ENCODE measurements at regions not wholly inside any gene's neighbourhood (a gene's known extent, or its start where the extent isn't known, plus 50 kb on each side); places are given as distances from the start of the nearest gene placed in this dataset.
"Not testable (repeated sequence)": the region's sequence is repeated elsewhere in the genome, so short reads cannot be mapped to it uniquely, and the experiment has no call there.

DNA sequence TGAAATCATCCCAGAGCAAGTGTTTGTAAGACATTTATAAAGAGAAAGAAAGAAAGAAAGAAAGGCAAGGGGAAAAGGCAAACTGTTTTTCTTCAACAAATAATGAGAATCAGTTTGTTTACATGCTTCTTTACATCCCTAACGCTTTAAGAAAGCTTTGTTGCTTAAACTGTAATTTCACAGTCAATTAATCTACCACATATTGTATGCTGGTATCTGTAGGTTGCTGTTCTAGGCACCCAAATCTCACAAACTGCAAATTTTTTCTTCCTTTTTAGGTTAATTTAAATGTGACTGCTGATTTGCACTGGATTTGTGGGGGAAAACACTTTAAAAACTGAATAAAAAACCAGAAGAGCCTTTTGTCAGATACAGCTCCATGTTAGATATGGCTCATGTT, 384.2 kb downstream of the ATP23 start:
- H3K4me3 ChIP-seq, result no peak overlapping the region
- ATAC-seq (no peak), DNase-seq (no peak)
- H3K36me3 ChIP-seq, result no peaks in the 10 kb centered on the region
- WGBS, 2 donors, result 68 to 78% methylated on average over 1 of the region's 1 CpG
- H3K27ac ChIP-seq, result no peak overlapping the region
- no peaks in the 10 kb centered on the region for H3K27me3 ChIP-seq
- no peaks in the 10 kb centered on the region for H3K4me1 ChIP-seq
- TF ChIP-seq, protein P1, sequence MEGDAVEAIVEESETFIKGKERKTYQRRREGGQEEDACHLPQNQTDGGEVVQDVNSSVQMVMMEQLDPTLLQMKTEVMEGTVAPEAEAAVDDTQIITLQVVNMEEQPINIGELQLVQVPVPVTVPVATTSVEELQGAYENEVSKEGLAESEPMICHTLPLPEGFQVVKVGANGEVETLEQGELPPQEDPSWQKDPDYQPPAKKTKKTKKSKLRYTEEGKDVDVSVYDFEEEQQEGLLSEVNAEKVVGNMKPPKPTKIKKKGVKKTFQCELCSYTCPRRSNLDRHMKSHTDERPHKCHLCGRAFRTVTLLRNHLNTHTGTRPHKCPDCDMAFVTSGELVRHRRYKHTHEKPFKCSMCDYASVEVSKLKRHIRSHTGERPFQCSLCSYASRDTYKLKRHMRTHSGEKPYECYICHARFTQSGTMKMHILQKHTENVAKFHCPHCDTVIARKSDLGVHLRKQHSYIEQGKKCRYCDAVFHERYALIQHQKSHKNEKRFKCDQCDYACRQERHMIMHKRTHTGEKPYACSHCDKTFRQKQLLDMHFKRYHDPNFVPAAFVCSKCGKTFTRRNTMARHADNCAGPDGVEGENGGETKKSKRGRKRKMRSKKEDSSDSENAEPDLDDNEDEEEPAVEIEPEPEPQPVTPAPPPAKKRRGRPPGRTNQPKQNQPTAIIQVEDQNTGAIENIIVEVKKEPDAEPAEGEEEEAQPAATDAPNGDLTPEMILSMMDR (IDR thresholded peaks at IDR 0.05), result no peak
- no peaks in the 10 kb centered on the region for H3K9me3 ChIP-seq
- intact Hi-C loops (cut with DNase I), result no loop called here

DNA sequence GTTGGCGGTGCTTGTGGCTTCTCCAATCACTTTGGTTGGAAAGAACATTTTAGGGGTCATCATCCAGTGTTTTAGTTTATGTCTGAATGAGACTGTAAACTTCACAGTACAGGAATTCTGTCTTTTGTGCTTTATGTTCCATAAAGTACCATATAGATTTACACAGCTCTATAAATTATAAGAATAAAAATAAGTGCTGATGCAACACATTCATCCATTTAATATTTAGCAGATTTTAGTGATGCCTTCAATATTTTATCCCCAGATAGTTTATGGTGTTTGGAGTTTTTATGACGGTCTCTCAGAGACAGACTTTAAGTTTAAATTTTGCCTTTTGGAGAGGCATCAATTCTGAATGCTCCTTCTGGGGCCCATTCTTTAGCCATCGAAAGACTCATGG, 385.2 kb downstream of the ATP23 start:
- intact Hi-C loops (cut with DNase I), result no loop called here
- ATAC-seq (no peak), DNase-seq (no peak)
- Histone ChIP-seq H3K27ac (no peak overlapping the region), H3K4me3 (no peak overlapping the region), H3K27me3 (no peaks in the 10 kb centered on the region), H3K36me3 (no peaks in the 10 kb centered on the region), H3K9me3 (no peaks in the 10 kb centered on the region), H3K4me1 (no peaks in the 10 kb centered on the region)
- 98 to 99% methylated on average over 3 of the region's 3 CpGs for WGBS, 2 donors
- TF ChIP-seq, protein P1 (IDR thresholded peaks at IDR 0.05), result no peak

DNA sequence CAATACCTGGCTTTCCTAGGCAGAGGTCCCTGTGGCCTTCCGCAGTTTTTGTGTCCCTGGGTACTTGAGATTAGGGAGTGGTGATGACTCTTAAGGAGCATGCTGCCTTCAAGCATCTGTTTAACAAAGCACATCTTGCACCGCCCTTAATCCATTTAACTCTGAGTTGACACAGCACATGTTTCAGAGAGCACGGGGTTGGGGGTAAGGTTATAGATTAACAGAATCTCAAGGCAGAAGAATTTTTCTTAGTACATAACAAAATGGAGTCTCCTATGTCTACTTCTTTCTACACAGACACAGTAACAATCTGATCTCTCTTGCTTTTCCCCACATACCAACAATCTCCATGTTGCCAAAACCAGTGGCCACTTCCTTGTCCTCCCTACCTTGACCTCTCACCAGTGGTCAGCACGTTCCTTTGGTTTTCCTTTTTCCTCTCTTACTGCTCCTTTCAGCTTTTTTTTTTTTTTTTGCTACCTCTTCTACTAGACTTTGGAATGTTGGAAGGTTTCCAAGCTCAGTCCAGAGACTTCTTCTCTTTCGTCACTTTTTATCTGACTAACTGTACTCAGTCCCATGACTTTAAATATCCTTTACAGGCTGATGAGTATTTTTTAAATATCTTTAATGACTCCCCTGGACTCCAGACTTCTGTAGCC, 395.3 kb downstream of the ATP23 start:
- DNase-seq, result not testable (repeated sequence)
- peak in 1 of 8 donors; percentile 27 for ATAC-seq

DNA sequence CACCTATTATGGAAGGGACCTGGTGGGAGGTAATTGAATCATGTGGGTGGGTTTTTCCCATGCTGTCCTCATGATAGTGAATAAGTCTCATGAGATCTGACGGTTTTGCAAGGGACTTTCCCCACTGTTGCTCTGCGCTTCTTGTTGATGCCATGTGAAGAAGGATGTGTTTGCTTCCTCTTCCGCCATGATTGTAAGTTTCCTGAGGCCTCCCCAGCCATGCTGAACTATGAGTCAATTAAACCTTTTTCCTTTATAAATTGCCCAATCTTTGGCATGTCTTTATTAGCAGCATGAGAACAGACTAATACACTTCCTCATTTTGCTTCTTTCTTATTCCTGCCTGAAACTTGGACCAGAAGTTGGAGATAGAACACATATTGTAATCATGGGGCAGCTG, 396.2 kb downstream of the ATP23 start:
- H3K27me3 ChIP-seq; intact Hi-C loops (cut with DNase I); ATAC-seq; H3K9me3 ChIP-seq; H3K4me3 ChIP-seq; DNase-seq; H3K36me3 ChIP-seq: not testable (repeated sequence)
- WGBS, 2 donors, result 79 to 88% methylated on average over 3 of the region's 3 CpGs
- peak overlapping the region in 1 of 10 donors; percentile 34 for H3K27ac ChIP-seq
- peaks cover 0 to 17% (median 0%) of the 10 kb centered on the region in 9 donors for H3K4me1 ChIP-seq

More for the DNA sequence above, 395.3 kb downstream of the ATP23 start:
- intact Hi-C loops (cut with DNase I); H3K4me3 ChIP-seq; H3K27me3 ChIP-seq; H3K36me3 ChIP-seq; H3K9me3 ChIP-seq: not testable (repeated sequence)
- WGBS, 2 donors, result 7 to 25% methylated on average over 2 of the region's 5 CpGs
- Histone ChIP-seq H3K27ac (peak overlapping the region in 1 of 10 donors; percentile 34), H3K4me1 (peaks cover 0 to 11% (median 0%) of the 10 kb centered on the region in 9 donors)

DNA sequence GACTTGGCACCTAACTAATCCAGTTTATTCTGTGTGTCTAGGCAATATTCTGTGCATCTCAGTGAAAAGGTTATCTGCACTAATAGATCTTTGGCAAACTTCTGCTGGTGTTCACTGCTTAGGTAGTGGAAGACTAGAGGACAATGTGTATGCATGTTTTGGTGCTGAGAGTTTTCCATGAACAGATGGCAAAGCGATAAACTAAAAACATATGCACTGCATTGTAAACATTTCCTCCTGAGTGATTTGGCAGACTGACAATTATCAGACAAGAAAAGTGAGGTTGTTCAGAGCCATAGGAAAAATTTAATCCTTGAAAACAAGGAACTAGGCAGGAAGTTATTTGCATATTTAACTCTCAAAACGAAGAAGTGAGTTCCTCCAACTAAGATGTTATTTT, 400.4 kb downstream of the ATP23 start:
- H3K27me3 ChIP-seq, result peaks cover 0 to 3% (median 0%) of the 10 kb centered on the region in 7 donors
- no peaks in the 10 kb centered on the region for H3K9me3 ChIP-seq
- H3K4me3 ChIP-seq, result no peak overlapping the region
- H3K4me1 ChIP-seq, result peaks cover 0 to 19% (median 0%) of the 10 kb centered on the region in 9 donors
- intact Hi-C loops (cut with DNase I), result loop anchor here in 5 of 10 donors (10.0 kb wide), 5 partner anchors 103 to 813 kb away; no protein-coding TSS in a partner anchor
- 46 to 60% methylated on average over 2 of the region's 2 CpGs for WGBS, 2 donors
- no peaks in the 10 kb centered on the region for H3K36me3 ChIP-seq
- DNase-seq, result no peak
- H3K27ac ChIP-seq, result peak overlapping the region in 2 of 10 donors; percentile 47 to 64
- TF ChIP-seq, protein P1 (IDR thresholded peaks at IDR 0.05), result no peak
- peak in 2 of 8 donors; percentile 29 to 30 for ATAC-seq
